ENCODE measurements at regions not wholly inside any gene's neighbourhood (a gene's known extent, or its start where the extent isn't known, plus 50 kb on each side); places are given as distances from the start of the nearest gene placed in this dataset.
"Not testable (repeated sequence)": the region's sequence is repeated elsewhere in the genome, so short reads cannot be mapped to it uniquely, and the experiment has no call there.

GRCh38 chr13:61246351-61246750 lies 169.3 kb downstream of the PCDH20 start:
- Histone ChIP-seq H3K27ac (no peak overlapping the region), H3K27me3 (no peaks in the 10 kb centered on the region), H3K4me3 (no peak overlapping the region), H3K9me3 (no peaks in the 10 kb centered on the region), H3K4me1 (no peaks in the 10 kb centered on the region), H3K36me3 (no peaks in the 10 kb centered on the region)
- TF ChIP-seq CTCF (IDR thresholded peaks at IDR 0.05 in 4 of 5, conservative IDR thresholded peaks at IDR 0.05 in 1 of 5) (no peak), POLR2A (IDR thresholded peaks at IDR 0.05) (no peak)
- in situ Hi-C loops (cut with MboI; ENCODE audit: low sequenced_read_pairs in 4 of 4) (no loop called here), intact Hi-C loops (cut with DNase I; ENCODE audit: low total_unique reads) (no loop called here)
- ATAC-seq (no peak), DNase-seq (no peak)

- intact Hi-C loops (cut with DNase I; ENCODE audit: low total_unique reads): no loop called here
- TF ChIP-seq CTCF (IDR thresholded peaks at IDR 0.05 in 4 of 5, conservative IDR thresholded peaks at IDR 0.05 in 1 of 5): no peak
- no peak for TF ChIP-seq POLR2A (IDR thresholded peaks at IDR 0.05)
- no peaks in the 10 kb centered on the region for H3K9me3 ChIP-seq
- no peak overlapping the region for H3K27ac ChIP-seq
- no peaks in the 10 kb centered on the region for H3K4me1 ChIP-seq
- no peak for DNase-seq
- no peak for ATAC-seq
- no peaks in the 10 kb centered on the region for H3K27me3 ChIP-seq
- H3K4me3 ChIP-seq: no peak overlapping the region
- in situ Hi-C loops (cut with MboI; ENCODE audit: low sequenced_read_pairs in 4 of 4): no loop called here
- H3K36me3 ChIP-seq: no peaks in the 10 kb centered on the region
Measured at GRCh38 chr13:61215601-61216000, 200.0 kb downstream of the PCDH20 start.

DNA sequence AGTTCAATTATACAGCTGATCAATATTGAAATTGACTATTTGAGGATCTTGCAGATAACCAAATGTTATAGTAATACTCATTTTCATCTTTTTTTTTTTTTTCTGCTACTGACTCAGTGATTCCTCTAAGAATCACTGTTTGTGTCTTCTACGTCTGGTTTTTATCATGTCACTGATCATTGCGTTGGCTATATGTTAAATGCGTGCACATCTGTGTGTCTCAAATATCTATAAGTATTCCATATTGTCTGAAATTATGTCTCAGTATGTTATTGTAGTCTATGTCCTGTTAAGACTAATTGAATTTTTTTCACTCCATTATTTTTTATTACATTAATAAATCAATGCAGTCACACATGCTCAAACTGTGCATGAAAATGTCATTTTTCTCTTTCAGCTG lies 200.5 kb downstream of the PCDH20 start:
- in situ Hi-C loops (cut with MboI; ENCODE audit: low sequenced_read_pairs in 4 of 4) (no loop called here), intact Hi-C loops (cut with DNase I; ENCODE audit: low total_unique reads) (no loop called here)
- Histone ChIP-seq H3K4me3 (no peak overlapping the region), H3K4me1 (no peaks in the 10 kb centered on the region), H3K9me3 (no peaks in the 10 kb centered on the region), H3K27me3 (no peaks in the 10 kb centered on the region), H3K36me3 (no peaks in the 10 kb centered on the region), H3K27ac (no peak overlapping the region)
- TF ChIP-seq POLR2A (IDR thresholded peaks at IDR 0.05) (no peak), CTCF (IDR thresholded peaks at IDR 0.05 in 4 of 5, conservative IDR thresholded peaks at IDR 0.05 in 1 of 5) (no peak)
- DNase-seq (no peak), ATAC-seq (no peak)

DNA sequence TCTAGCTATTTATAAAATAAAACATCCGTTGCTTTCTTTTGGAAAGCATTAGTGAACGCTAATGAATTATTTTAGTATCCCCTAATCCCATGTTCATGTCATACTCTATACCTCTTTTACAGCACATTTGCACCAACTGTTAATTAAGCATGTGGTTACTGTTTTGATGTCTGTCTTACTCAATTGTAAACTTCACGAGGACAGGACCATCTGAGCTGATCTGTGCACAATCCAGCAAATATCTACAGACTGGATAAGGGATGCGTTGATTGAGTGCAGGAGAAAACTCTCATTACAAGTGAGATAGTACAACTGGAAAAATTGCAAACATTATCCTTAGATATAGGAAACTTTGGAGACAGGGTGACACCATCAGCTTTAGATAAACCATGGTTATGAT lies 201.1 kb downstream of the PCDH20 start:
- Histone ChIP-seq H3K36me3 (no peaks in the 10 kb centered on the region), H3K27me3 (no peaks in the 10 kb centered on the region), H3K4me3 (no peak overlapping the region), H3K27ac (no peak overlapping the region), H3K9me3 (no peaks in the 10 kb centered on the region), H3K4me1 (no peaks in the 10 kb centered on the region)
- TF ChIP-seq CTCF (IDR thresholded peaks at IDR 0.05 in 4 of 5, conservative IDR thresholded peaks at IDR 0.05 in 1 of 5) (no peak), POLR2A (IDR thresholded peaks at IDR 0.05) (no peak)
- no peak for ATAC-seq
- intact Hi-C loops (cut with DNase I; ENCODE audit: low total_unique reads) (no loop called here), in situ Hi-C loops (cut with MboI; ENCODE audit: low sequenced_read_pairs in 4 of 4) (no loop called here)
- DNase-seq: no peak

DNA sequence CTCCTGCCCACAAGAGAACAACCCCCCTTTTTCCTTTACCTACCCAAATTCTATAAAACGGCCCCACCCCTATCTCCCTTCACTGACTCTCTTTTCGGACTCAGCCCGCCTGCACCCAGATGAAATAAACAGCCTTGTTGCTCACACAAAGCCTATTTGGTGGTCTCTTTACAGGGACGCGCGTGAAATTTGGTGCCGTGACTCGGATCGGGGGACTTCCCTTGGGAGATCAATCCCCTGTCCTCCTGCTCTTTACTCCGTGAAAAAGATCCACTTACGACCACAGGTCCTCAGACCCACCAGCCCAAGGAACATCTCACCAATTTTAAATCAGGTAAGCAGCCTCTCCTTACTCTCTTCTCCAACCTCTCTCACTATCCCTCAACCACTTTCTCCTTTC lies 209.8 kb downstream of the PCDH20 start:
- H3K27ac ChIP-seq; ATAC-seq; H3K4me1 ChIP-seq; DNase-seq; H3K4me3 ChIP-seq; intact Hi-C loops (cut with DNase I; ENCODE audit: low total_unique reads); H3K36me3 ChIP-seq; in situ Hi-C loops (cut with MboI; ENCODE audit: low sequenced_read_pairs in 4 of 4); H3K9me3 ChIP-seq; H3K27me3 ChIP-seq: not testable (repeated sequence)

Data from gastrocnemius medialis (tissue), 4 donors.